K562 (cell line): ENCODE measurements at regions not wholly inside any gene's neighbourhood (a gene's known extent, or its start where the extent isn't known, plus 50 kb on each side); places are given as distances from the start of the nearest gene placed in this dataset.

ENCODE experiments used
- ATAC-seq: fragments of 200-7000 bp; cut with Tn5 transposase; 3 replicates; pipeline ENCODE4 v1.9.1; 2020; ENCODE audit warnings: moderate library complexity
- BruUV-seq: library from RNA; stranded (reverse); fragments of 400-500 nt; replicated peaks from 2 replicates; lab custom pipeline; 2021; lab: Mats Ljungman, UMichigan
- CTCF ChIA-PET: fragments of 300-600 bp; formaldehyde crosslinking; extraction: SDS; loops from one replicate; lab custom pipeline; 2021; ENCODE audit warnings: low intra/inter-chr PET ratio; lab: Yijun Ruan, JAX
- POLR2A ChIA-PET: fragments of 300-600, 350-650 bp; sonication (Branson Sonifier 250); formaldehyde crosslinking; extraction: SDS; loops from one replicate; lab custom pipeline; 2021; ENCODE audit warnings: antibody characterized with exemption, inconsistent platforms; lab: Yijun Ruan, JAX
- DNase-seq, 4 experiments: peaks; one replicate each; pipeline versions ENCODE4 v3.0.0 to v3.0.0-alpha.2; 2011 to 2018; ENCODE audit warnings: low spot score in 3 of 4, mixed read lengths in 3 of 4; ENCODE audit errors: extremely low read depth in 1 of 4
- FAIRE-seq: peaks from 2 replicates; lab custom pipeline; 2011; peaks lifted over from hg19 to GRCh38; lab: Jason Lieb, UNC
- H2AFZ ChIP-seq: 2 replicates; pipeline ENCODE4 v1.6.0; 2011; ENCODE audit warnings: low read depth, low read length, control low read depth, inconsistent platforms
- H3K27ac ChIP-seq: fragments of 200-600 bp; 3 replicates; pipeline ENCODE4 v1.8.0; 2011; ENCODE audit warnings: low read depth, mild to moderate bottlenecking, control low read depth, inconsistent platforms, low read length, moderate library complexity, mixed read lengths; ENCODE audit errors: extremely low read depth
- H3K27me3 ChIP-seq, 2 experiments: fragments of 300-600 bp in 1 of 2; 2 replicates in 1 of 2; 3 replicates in 1 of 2; pipeline versions ENCODE4 v1.6.0 to v1.8.0; 2011; ENCODE audit warnings: inconsistent platforms in 2 of 2, low read length in 2 of 2, mild to moderate bottlenecking in 1 of 2, mixed read lengths in 1 of 2, moderate library complexity in 1 of 2; ENCODE audit not compliant: control insufficient read depth in 2 of 2, insufficient read depth in 2 of 2
- H3K36me3 ChIP-seq: fragments of 300-600 bp; 3 replicates; pipeline ENCODE4 v1.8.0; 2011; ENCODE audit warnings: mild to moderate bottlenecking, low read length, inconsistent platforms; ENCODE audit not compliant: control insufficient read depth, insufficient read depth
- H3K4me1 ChIP-seq, 2 experiments: fragments of 200-600 bp in 1 of 2; replicated peaks in 1 of 2; 2 replicates in 1 of 2; 3 replicates in 1 of 2; pipeline versions ENCODE4 v1.5.1 to v1.8.0; 2011; ENCODE audit warnings: inconsistent platforms in 2 of 2, low read length in 2 of 2, mild to moderate bottlenecking in 1 of 2, mixed read lengths in 1 of 2, moderate library complexity in 1 of 2; ENCODE audit not compliant: control insufficient read depth in 2 of 2, insufficient read depth in 2 of 2
- H3K4me2 ChIP-seq: 2 replicates; pipeline ENCODE4 v1.6.1; 2011; ENCODE audit warnings: low read length, control low read depth, inconsistent platforms, mixed read lengths; ENCODE audit not compliant: insufficient read depth
- H3K4me3 ChIP-seq: fragments of 200-600 bp; sonication (generic), shearing (Covaris generic); 2 replicates; pipeline ENCODE4 v1.5.1; 2016; ENCODE audit warnings: control low read depth, inconsistent platforms
- H3K79me2 ChIP-seq: fragments of 200-600 bp; 3 replicates; pipeline ENCODE4 v1.8.0; 2011; ENCODE audit warnings: low read length, inconsistent platforms; ENCODE audit not compliant: control insufficient read depth, insufficient read depth
- H3K9ac ChIP-seq, 2 experiments: 2 replicates each; pipeline versions ENCODE4 v1.6.0 to v1.6.1; 2011; ENCODE audit warnings: low read depth in 2 of 2, low read length in 2 of 2, control low read depth in 1 of 2, inconsistent platforms in 1 of 2, mild to moderate bottlenecking in 1 of 2, mixed read lengths in 1 of 2; ENCODE audit not compliant: insufficient read depth in 1 of 2
- H3K9me1 ChIP-seq: one replicate; pipeline ENCODE4 v1.6.0; 2011; ENCODE audit warnings: inconsistent platforms, mild to moderate bottlenecking, low read length, moderate library complexity; ENCODE audit not compliant: control insufficient read depth, insufficient read depth
- H3K9me3 ChIP-seq: replicated peaks from 2 replicates; pipeline ENCODE4 v1.5.1; 2011; ENCODE audit warnings: low read depth, low read length, inconsistent platforms; ENCODE audit not compliant: control insufficient read depth, insufficient read depth
- H4K20me1 ChIP-seq: replicated peaks from 2 replicates; pipeline ENCODE4 v1.6.1; 2011; ENCODE audit warnings: low read length, inconsistent platforms, mixed read lengths; ENCODE audit not compliant: control insufficient read depth, insufficient read depth
- ARHGAP35 ChIP-seq: fragments of 450-650 bp; IDR thresholded peaks from 2 replicates; pipeline ENCODE4 v1.6.1; 2018; ENCODE audit not compliant: partially characterized antibody
- CXXC5 ChIP-seq: fragments of 250-450 bp; sonication (Bioruptor Pico); IDR thresholded peaks from 2 replicates; pipeline ENCODE4 v1.8.0; 2022; ENCODE audit warnings: inconsistent platforms, mild to moderate bottlenecking, moderate library complexity
- FOXM1 ChIP-seq, 2 experiments: fragments of 450-650 bp in 1 of 2; sonication (generic) in 1 of 2; formaldehyde crosslinking in 1 of 2; IDR thresholded peaks; 2 replicates each; pipeline versions ENCODE4 v1.6.1 to v1.9.0; 2017 to 2022; ENCODE audit warnings: low read depth in 2 of 2, mild to moderate bottlenecking in 2 of 2, missing genetic modification reagents in 1 of 2, moderate library complexity in 1 of 2
- GABPB2 ChIP-seq: fragments of 250-450 bp; sonication (Bioruptor Pico); conservative IDR thresholded peaks from 2 replicates; pipeline ENCODE4 v1.5.1; 2021; ENCODE audit warnings: mild to moderate bottlenecking
- KLF10 ChIP-seq: fragments of 250-450 bp; sonication (Bioruptor Pico); IDR thresholded peaks from 2 replicates; pipeline ENCODE4 v1.6.1; 2021; ENCODE audit warnings: matching md5 sums
- MCM3 ChIP-seq: fragments of 450-650 bp; IDR thresholded peaks from 2 replicates; pipeline ENCODE4 v1.6.1; 2016
- PHF21A ChIP-seq: fragments of 450-650 bp; IDR thresholded peaks from 2 replicates; pipeline ENCODE4 v1.6.1; 2017; ENCODE audit warnings: low read depth, borderline replicate concordance
- PRPF4 ChIP-seq: fragments of 200-400 bp; formaldehyde crosslinking; IDR thresholded peaks from one replicate; pipeline ENCODE4 v1.6.1; 2017; ENCODE audit warnings: low read length, low read depth, mild to moderate bottlenecking; ENCODE audit not compliant: insufficient read depth, poor library complexity, severe bottlenecking
- RNF2 ChIP-seq: sonication (generic); IDR thresholded peaks from 2 replicates; pipeline ENCODE4 v1.6.1; 2016
- RREB1 ChIP-seq: fragments of 250-450 bp; sonication (Bioruptor Pico); IDR thresholded peaks from 2 replicates; pipeline ENCODE4 v1.4.0; 2020
- ZNF717 ChIP-seq: fragments of 250-450 bp; sonication (Bioruptor Pico); IDR thresholded peaks from 2 replicates; pipeline ENCODE4 v1.5.0; 2021
- ZNF75A ChIP-seq: fragments of 450-650 bp; formaldehyde crosslinking; IDR thresholded peaks from 2 replicates; pipeline ENCODE4 v1.4.0; 2020; ENCODE audit warnings: mild to moderate bottlenecking
- ZZZ3 ChIP-seq: fragments of 450-650 bp; IDR thresholded peaks from 2 replicates; pipeline ENCODE4 v1.6.1; 2016; ENCODE audit warnings: antibody characterized with exemption, mild to moderate bottlenecking, moderate library complexity
- in situ Hi-C: fragments of 300-500 bp; cut with MboI; formaldehyde crosslinking; loops from 4 replicates; pipeline ENCODE4 v1.15.0; 2018; ENCODE audit warnings: inconsistent platforms, mixed read lengths
- intact Hi-C: fragments of 100-400 bp; cut with micrococcal nuclease; formaldehyde crosslinking; loops from 2 replicates; pipeline ENCODE4 v1.14.2; 2022

- ChIA-PET POLR2A (no interaction called here), CTCF (no interaction called here)
- Histone ChIP-seq H3K4me1 (no peaks in the 10 kb centered on the region), H3K27ac (no peak overlapping the region), H3K9ac (no peak overlapping the region), H3K79me2 (no peaks in the 10 kb centered on the region), H3K9me3 (no peaks in the 10 kb centered on the region; the same call in 1 of the 2 replicates), H3K4me2 (no peak overlapping the region), H3K27me3 (no peaks in the 10 kb centered on the region), H3K36me3 (no peaks in the 10 kb centered on the region), H3K4me3 (no peak overlapping the region), H2AFZ (no peak overlapping the region), H3K9me1 (no peaks in the 10 kb centered on the region), H4K20me1 (no peaks in the 10 kb centered on the region)
- no peak for DNase-seq
- BruUV-seq: no TSS peak
- intact Hi-C loops: no loop called here
- no peak for FAIRE-seq
- ATAC-seq: no peak
- in situ Hi-C loops: no loop called here
- no peak for TF ChIP-seq GABPB2 (CRISPR knock-in tag)
- TF ChIP-seq KLF10 (CRISPR knock-in tag): no peak
- no peak for TF ChIP-seq ZNF717 (CRISPR knock-in tag)
- TF ChIP-seq PHF21A: no peak
- TF ChIP-seq RNF2: no peak
Measured at GRCh38 chr6:101241442-101241841, 152.1 kb upstream of the GRIK2 start.

GRCh38 chr6:101249470-101249869, 144.0 kb upstream of the GRIK2 start:
- Histone ChIP-seq H3K4me3 (no peak overlapping the region), H3K27me3 (no peaks in the 10 kb centered on the region), H2AFZ (no peak overlapping the region), H3K4me2 (no peak overlapping the region), H3K9me3 (no peaks in the 10 kb centered on the region), H3K79me2 (no peaks in the 10 kb centered on the region), H3K27ac (no peak overlapping the region), H3K9me1 (no peaks in the 10 kb centered on the region), H4K20me1 (no peaks in the 10 kb centered on the region), H3K4me1 (no peaks in the 10 kb centered on the region), H3K9ac (no peak overlapping the region), H3K36me3 (no peaks in the 10 kb centered on the region)
- TF ChIP-seq ZNF75A (no peak), ZZZ3 (no peak), ARHGAP35 (no peak), CXXC5 (CRISPR knock-in tag) (no peak), PRPF4 (no peak), RREB1 (CRISPR knock-in tag) (no peak), MCM3 (no peak), FOXM1 (IDR thresholded peaks at IDR 0.05; ENCODE audit: low read depth) (no peak), FOXM1 (CRISPR knock-in tag; IDR thresholded peaks at IDR 0.05; ENCODE audit: low read depth) (no peak)
- no peak for FAIRE-seq
- in situ Hi-C loops (no loop called here), intact Hi-C loops (no loop called here)
- no TSS peak for BruUV-seq
- no peak for DNase-seq
- ChIA-PET CTCF (no interaction called here), POLR2A (no interaction called here)
- ATAC-seq: no peak
